OCI-LY3 (cell line): ENCODE measurements at regions not wholly inside any gene's neighbourhood (a gene's known extent, or its start where the extent isn't known, plus 50 kb on each side); places are given as distances from the start of the nearest gene placed in this dataset.
"Not testable (repeated sequence)": the region's sequence is repeated elsewhere in the genome, so short reads cannot be mapped to it uniquely, and the experiment has no call there.

ENCODE experiments used
- H2AFZ ChIP-seq: fragments of 200-600, 300-600 bp; shearing (Covaris generic); 2 replicates; pipeline ENCODE4 v1.6.0; 2014; ENCODE audit warnings: antibody characterized with exemption, low read depth, low read length
- H3K27ac ChIP-seq: fragments of 200-600, 300-600 bp; sonication (generic); 2 replicates; pipeline ENCODE4 v1.5.1; 2014; ENCODE audit warnings: mild to moderate bottlenecking, low read length, moderate library complexity, mixed read lengths
- H3K27me3 ChIP-seq: fragments of 200-600, 300-600 bp; sonication (generic); 2 replicates; pipeline ENCODE4 v1.6.1; 2014; ENCODE audit warnings: low read depth, low read length, mixed read lengths
- H3K36me3 ChIP-seq: fragments of 200-600, 300-600 bp; sonication (generic); replicated peaks from 2 replicates; pipeline ENCODE3; 2014; ENCODE audit warnings: low read depth, low read length, mixed read lengths
- H3K4me1 ChIP-seq: fragments of 300-600, 200-600 bp; sonication (generic); 2 replicates; pipeline ENCODE4 v1.6.1; 2014; ENCODE audit warnings: low read length, mixed read lengths
- H3K4me2 ChIP-seq: fragments of 200-600, 300-600 bp; sonication (generic); 2 replicates; pipeline ENCODE4 v1.6.1; 2014; ENCODE audit warnings: low read length, mixed read lengths
- H3K4me3 ChIP-seq: fragments of 300-600, 200-600 bp; sonication (generic); 2 replicates; pipeline ENCODE4 v1.5.1; 2014; ENCODE audit warnings: antibody characterized with exemption, mild to moderate bottlenecking, low read length, moderate library complexity
- H3K79me2 ChIP-seq: fragments of 300-600, 200-600 bp; shearing (Covaris generic); 2 replicates; pipeline ENCODE4 v1.6.1; 2014; ENCODE audit warnings: mild to moderate bottlenecking, low read length, mixed read lengths
- H3K9ac ChIP-seq: fragments of 300-600, 200-600 bp; shearing (Covaris generic); 2 replicates; pipeline ENCODE4 v1.6.0; 2014; ENCODE audit warnings: mild to moderate bottlenecking, low read length, moderate library complexity
- H3K9me3 ChIP-seq: fragments of 200-600, 300-600 bp; shearing (Covaris generic); 2 replicates; pipeline ENCODE4 v1.6.1; 2014; ENCODE audit warnings: low read length, mixed read lengths; ENCODE audit not compliant: insufficient read depth
- H4K20me1 ChIP-seq: fragments of 200-600, 300-600 bp; sonication (generic); 2 replicates; pipeline ENCODE4 v1.6.1; 2016; ENCODE audit warnings: low read length, mixed read lengths; ENCODE audit not compliant: insufficient read depth
- EZH2phosphoT487 ChIP-seq: fragments of 200-600 bp; shearing (Covaris generic); IDR thresholded peaks from 2 replicates; pipeline ENCODE4 v1.6.1; 2018; ENCODE audit warnings: antibody characterized with exemption, mixed run types, low read depth
- TF ChIP-seq, protein P1 (sequence below): fragments of 200-600, 300-600 bp; sonication (generic); IDR thresholded peaks from 2 replicates; pipeline ENCODE4 v1.5.1; 2014; ENCODE audit warnings: antibody characterized with exemption, low read length, low read depth

DNA sequence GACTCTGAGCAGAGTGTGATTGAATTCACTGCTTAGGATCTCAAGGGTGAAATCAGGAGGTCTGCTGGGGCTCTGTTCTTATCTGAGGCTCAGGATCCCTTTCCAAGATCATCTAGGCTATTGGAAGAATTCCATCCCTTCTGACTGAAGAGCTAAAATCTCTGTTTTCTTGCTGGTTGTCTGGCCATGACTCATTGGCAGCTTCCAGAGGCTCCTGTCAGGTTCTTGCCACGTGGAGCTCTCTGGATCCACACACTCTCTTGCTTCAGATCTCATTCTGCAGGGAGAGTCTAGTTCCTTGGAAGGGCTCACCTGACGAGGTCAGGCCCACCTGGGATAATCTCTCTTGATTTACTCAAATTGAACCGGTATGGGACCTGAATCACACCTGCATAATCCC, 930.7 kb downstream of the CDH8 start:
- H3K9ac ChIP-seq, result no peak overlapping the region
- H3K27me3 ChIP-seq, result no peaks in the 10 kb centered on the region
- H3K4me1 ChIP-seq, result no peaks in the 10 kb centered on the region
- H3K36me3 ChIP-seq, result no peaks in the 10 kb centered on the region
- H3K79me2 ChIP-seq, result no peaks in the 10 kb centered on the region
- H3K27ac ChIP-seq, result no peak overlapping the region
- no peak overlapping the region for H3K4me2 ChIP-seq
- H4K20me1 ChIP-seq, result no peaks in the 10 kb centered on the region
- TF ChIP-seq, protein P1, sequence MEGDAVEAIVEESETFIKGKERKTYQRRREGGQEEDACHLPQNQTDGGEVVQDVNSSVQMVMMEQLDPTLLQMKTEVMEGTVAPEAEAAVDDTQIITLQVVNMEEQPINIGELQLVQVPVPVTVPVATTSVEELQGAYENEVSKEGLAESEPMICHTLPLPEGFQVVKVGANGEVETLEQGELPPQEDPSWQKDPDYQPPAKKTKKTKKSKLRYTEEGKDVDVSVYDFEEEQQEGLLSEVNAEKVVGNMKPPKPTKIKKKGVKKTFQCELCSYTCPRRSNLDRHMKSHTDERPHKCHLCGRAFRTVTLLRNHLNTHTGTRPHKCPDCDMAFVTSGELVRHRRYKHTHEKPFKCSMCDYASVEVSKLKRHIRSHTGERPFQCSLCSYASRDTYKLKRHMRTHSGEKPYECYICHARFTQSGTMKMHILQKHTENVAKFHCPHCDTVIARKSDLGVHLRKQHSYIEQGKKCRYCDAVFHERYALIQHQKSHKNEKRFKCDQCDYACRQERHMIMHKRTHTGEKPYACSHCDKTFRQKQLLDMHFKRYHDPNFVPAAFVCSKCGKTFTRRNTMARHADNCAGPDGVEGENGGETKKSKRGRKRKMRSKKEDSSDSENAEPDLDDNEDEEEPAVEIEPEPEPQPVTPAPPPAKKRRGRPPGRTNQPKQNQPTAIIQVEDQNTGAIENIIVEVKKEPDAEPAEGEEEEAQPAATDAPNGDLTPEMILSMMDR, result no peak
- no peak for TF ChIP-seq EZH2phosphoT487
- H2AFZ ChIP-seq, result no peak overlapping the region
- H3K4me3 ChIP-seq, result no peak overlapping the region
- no peaks in the 10 kb centered on the region for H3K9me3 ChIP-seq

DNA sequence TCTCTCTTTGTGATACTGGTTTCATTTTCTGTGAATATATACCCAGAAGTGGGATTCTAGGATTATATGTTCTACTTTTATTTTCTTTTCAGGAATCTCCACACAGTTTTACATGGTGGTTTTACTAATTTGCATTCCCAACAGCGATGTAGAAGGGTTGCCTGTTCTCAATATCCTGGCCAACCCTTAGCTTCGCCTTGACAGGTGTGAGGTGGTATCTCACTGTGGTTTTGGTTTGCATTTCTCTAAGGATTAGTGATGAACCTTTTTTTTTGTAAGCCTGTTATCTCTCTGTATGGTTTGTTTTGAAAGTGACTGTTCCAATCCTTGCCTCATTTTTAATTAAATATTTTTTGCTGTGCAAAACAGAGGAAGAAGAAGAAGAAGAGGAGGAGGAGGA, 937.7 kb downstream of the CDH8 start:
- Histone ChIP-seq H3K27ac (no peak overlapping the region), H3K4me2 (no peak overlapping the region), H2AFZ (no peak overlapping the region), H3K9ac (no peak overlapping the region), H3K4me1 (no peaks in the 10 kb centered on the region), H3K27me3 (no peaks in the 10 kb centered on the region), H3K9me3 (no peaks in the 10 kb centered on the region), H4K20me1 (no peaks in the 10 kb centered on the region), H3K79me2 (no peaks in the 10 kb centered on the region), H3K4me3 (no peak overlapping the region), H3K36me3 (no peaks in the 10 kb centered on the region)
- no peak for TF ChIP-seq EZH2phosphoT487
- TF ChIP-seq, protein P1, result no peak

DNA sequence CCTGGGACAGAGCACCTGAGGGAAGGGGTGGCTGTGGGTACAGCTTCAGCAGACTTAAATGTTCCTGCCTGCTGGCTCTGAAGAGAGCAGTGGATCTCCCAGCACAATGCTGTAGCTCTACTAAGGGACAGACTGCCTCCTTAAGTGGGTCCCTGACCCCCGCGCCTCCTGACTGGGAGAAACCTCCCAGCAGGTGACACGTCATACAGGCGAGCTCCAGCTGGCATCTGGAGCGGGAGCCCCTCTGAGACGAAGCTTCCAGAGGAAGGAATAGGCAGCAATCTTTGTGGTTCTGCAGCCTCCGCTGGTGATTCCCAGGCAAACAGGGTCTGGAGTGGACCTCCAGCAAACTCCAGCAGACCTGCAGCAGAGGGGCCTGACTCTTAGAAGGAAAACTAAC, 944.9 kb downstream of the CDH8 start:
- not testable (repeated sequence) for H3K27ac ChIP-seq, H3K9me3 ChIP-seq, H3K79me2 ChIP-seq, H3K27me3 ChIP-seq, H3K9ac ChIP-seq, H3K36me3 ChIP-seq, H3K4me2 ChIP-seq, H3K4me1 ChIP-seq, H2AFZ ChIP-seq, H3K4me3 ChIP-seq, H4K20me1 ChIP-seq

DNA sequence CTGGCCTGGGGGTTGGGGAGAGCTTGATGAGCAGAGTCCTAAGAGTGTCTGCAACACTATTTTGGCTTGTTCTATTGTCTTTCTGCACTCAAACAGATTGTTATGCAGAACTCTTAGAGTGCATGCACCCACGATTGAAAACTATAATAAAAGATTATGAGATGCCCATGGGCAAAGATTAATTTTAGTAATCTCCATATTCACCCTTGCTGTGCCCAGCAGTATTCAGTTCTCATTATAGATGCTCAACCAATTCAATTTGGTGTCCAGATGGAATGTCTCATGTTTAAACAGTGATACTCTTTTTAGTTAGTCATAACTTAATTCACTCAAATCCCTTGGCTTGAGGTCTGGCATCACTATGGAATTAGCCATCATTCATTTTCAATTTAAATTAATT, 952.5 kb downstream of the CDH8 start:
- Histone ChIP-seq H3K36me3 (no peaks in the 10 kb centered on the region), H3K9me3 (no peaks in the 10 kb centered on the region), H3K4me2 (no peak overlapping the region), H4K20me1 (no peaks in the 10 kb centered on the region), H3K27me3 (no peaks in the 10 kb centered on the region), H3K79me2 (no peaks in the 10 kb centered on the region), H3K27ac (no peak overlapping the region), H3K4me1 (no peaks in the 10 kb centered on the region), H2AFZ (no peak overlapping the region), H3K9ac (no peak overlapping the region), H3K4me3 (no peak overlapping the region)
- TF ChIP-seq, protein P1, result no peak
- no peak for TF ChIP-seq EZH2phosphoT487

DNA sequence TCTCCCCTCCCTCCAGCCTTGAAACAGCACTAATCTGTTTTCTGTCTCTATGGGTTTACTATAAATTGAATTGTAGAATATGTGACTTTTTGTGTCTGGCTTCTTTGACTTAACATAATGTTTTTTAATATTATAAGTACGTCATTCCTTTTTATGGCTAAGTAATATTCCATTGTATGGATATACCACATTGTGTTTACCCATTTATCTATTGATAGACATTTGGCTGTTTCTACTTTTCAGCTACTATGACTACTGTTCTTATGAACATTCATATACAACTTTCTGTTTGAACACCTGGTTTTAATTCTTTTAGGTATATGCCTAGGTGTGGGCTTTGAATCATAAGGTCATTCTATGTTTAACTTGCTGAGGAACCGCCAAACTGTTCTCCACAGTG, 961.9 kb downstream of the CDH8 start:
- H3K4me1 ChIP-seq, result no peaks in the 10 kb centered on the region
- H4K20me1 ChIP-seq, result no peaks in the 10 kb centered on the region
- TF ChIP-seq EZH2phosphoT487, result no peak
- TF ChIP-seq, protein P1, result no peak
- no peaks in the 10 kb centered on the region for H3K9me3 ChIP-seq
- H2AFZ ChIP-seq, result no peak overlapping the region
- H3K9ac ChIP-seq, result no peak overlapping the region
- H3K27me3 ChIP-seq, result no peaks in the 10 kb centered on the region
- H3K27ac ChIP-seq, result no peak overlapping the region
- H3K4me3 ChIP-seq, result no peak overlapping the region
- H3K4me2 ChIP-seq, result no peak overlapping the region
- H3K79me2 ChIP-seq, result no peaks in the 10 kb centered on the region
- H3K36me3 ChIP-seq, result no peaks in the 10 kb centered on the region
